Loucy (cell line): ENCODE measurements at regions not wholly inside any gene's neighbourhood (a gene's known extent, or its start where the extent isn't known, plus 50 kb on each side); places are given as distances from the start of the nearest gene placed in this dataset.

Source experiments
- H2AFZ ChIP-seq: fragments of 200-600 bp; sonication (generic); 2 replicates; pipeline ENCODE4 v1.6.0; 2016; ENCODE audit warnings: antibody characterized with exemption, mild to moderate bottlenecking, low read length, moderate library complexity
- H3F3A ChIP-seq: fragments of 200-600 bp; 2 replicates; pipeline ENCODE4 v1.6.0; 2016; ENCODE audit warnings: antibody characterized with exemption, low read depth, mild to moderate bottlenecking
- H3K27me3 ChIP-seq: fragments of 200-600 bp; sonication (generic); 2 replicates; pipeline ENCODE4 v1.6.1; 2014; ENCODE audit warnings: low read length, mild to moderate bottlenecking; ENCODE audit not compliant: insufficient read depth, poor library complexity, severe bottlenecking
- H3K36me3 ChIP-seq: fragments of 200-600 bp; sonication (generic); 2 replicates; pipeline ENCODE4 v1.6.1; 2016; ENCODE audit warnings: low read length; ENCODE audit not compliant: insufficient read depth
- H3K4me1 ChIP-seq: fragments of 200-600 bp; sonication (generic); 2 replicates; pipeline ENCODE4 v1.5.1; 2014; ENCODE audit warnings: low read length, mild to moderate bottlenecking; ENCODE audit not compliant: insufficient read depth, poor library complexity, severe bottlenecking
- H3K4me2 ChIP-seq: fragments of 200-600 bp; sonication (generic); 2 replicates; pipeline ENCODE4 v1.6.0; 2014; ENCODE audit warnings: antibody characterized with exemption, low read length, low read depth, mild to moderate bottlenecking; ENCODE audit not compliant: poor library complexity, severe bottlenecking
- H3K4me3 ChIP-seq: fragments of 200-600 bp; sonication (generic); 2 replicates; pipeline ENCODE4 v1.5.1; 2014; ENCODE audit warnings: low read length, mild to moderate bottlenecking, mixed read lengths; ENCODE audit not compliant: poor library complexity, severe bottlenecking
- H3K79me2 ChIP-seq: fragments of 200-600 bp; sonication (generic); 2 replicates; pipeline ENCODE4 v1.6.1; 2014; ENCODE audit warnings: low read length; ENCODE audit not compliant: insufficient read depth
- H3K9ac ChIP-seq: fragments of 200-600 bp; sonication (generic); 2 replicates; pipeline ENCODE4 v1.6.0; 2014; ENCODE audit warnings: mild to moderate bottlenecking, low read depth, low read length, moderate library complexity; ENCODE audit not compliant: poor library complexity, severe bottlenecking
- H3K9me2 ChIP-seq: fragments of 200-600 bp; sonication (generic); replicated peaks from 2 replicates; pipeline ENCODE4 v1.6.1; 2016; ENCODE audit warnings: low read depth, low read length, mixed read lengths
- H3K9me3 ChIP-seq: fragments of 200-600 bp; sonication (generic); 2 replicates; pipeline ENCODE4 v1.6.1; 2014; ENCODE audit warnings: mild to moderate bottlenecking, antibody characterized with exemption, low read length, low read depth; ENCODE audit not compliant: insufficient read depth
- H4K20me1 ChIP-seq: fragments of 200-600 bp; sonication (generic); 2 replicates; pipeline ENCODE4 v1.6.0; 2014; ENCODE audit warnings: antibody characterized with exemption, low read length, mild to moderate bottlenecking; ENCODE audit not compliant: insufficient read depth, poor library complexity, severe bottlenecking
- CTCF ChIP-seq: fragments of 200-600 bp; sonication (generic); conservative IDR thresholded peaks from 2 replicates; pipeline ENCODE4 v1.5.1; 2014; ENCODE audit warnings: mild to moderate bottlenecking, antibody characterized with exemption, low read length
- EZH2phosphoT487 ChIP-seq: fragments of 200-600 bp; IDR thresholded peaks from 2 replicates; pipeline ENCODE4 v1.6.1; 2018; ENCODE audit warnings: antibody characterized with exemption, mild to moderate bottlenecking, moderate library complexity, borderline replicate concordance

- no peak overlapping the region for H3K4me2 ChIP-seq
- no peak overlapping the region for H2AFZ ChIP-seq
- no peak overlapping the region for H3K9ac ChIP-seq
- no peaks in the 10 kb centered on the region for H3K9me2 ChIP-seq
- TF ChIP-seq CTCF (no peak), EZH2phosphoT487 (no peak)
- H4K20me1 ChIP-seq: no peaks in the 10 kb centered on the region
- no peaks in the 10 kb centered on the region for H3K27me3 ChIP-seq
- no peaks in the 10 kb centered on the region for H3K9me3 ChIP-seq
- peaks cover 14% of the 10 kb centered on the region for H3K4me1 ChIP-seq
- no peak overlapping the region for H3K4me3 ChIP-seq
- H3F3A ChIP-seq: no peaks in the 10 kb centered on the region
- H3K36me3 ChIP-seq: no peaks in the 10 kb centered on the region
- no peaks in the 10 kb centered on the region for H3K79me2 ChIP-seq
Observed at GRCh38 chr3:150141790-150142326, 171.2 kb upstream of the PFN2 start.

- Histone ChIP-seq H3K4me3 (no peak overlapping the region), H3K9me3 (no peaks in the 10 kb centered on the region), H3K79me2 (no peaks in the 10 kb centered on the region), H3K27me3 (no peaks in the 10 kb centered on the region), H3K9me2 (no peaks in the 10 kb centered on the region), H3K4me2 (no peak overlapping the region), H3K9ac (no peak overlapping the region), H3F3A (no peaks in the 10 kb centered on the region), H2AFZ (no peak overlapping the region), H4K20me1 (no peaks in the 10 kb centered on the region), H3K36me3 (no peaks in the 10 kb centered on the region), H3K4me1 (peaks cover 6% of the 10 kb centered on the region)
- TF ChIP-seq CTCF: no peak
- no peak for TF ChIP-seq EZH2phosphoT487
Observed at GRCh38 chr3:150140614-150141321, 170.1 kb upstream of the PFN2 start.

GRCh38 chr3:150138824-150139223, 168.1 kb upstream of the PFN2 start:
- no peak overlapping the region for H3K9ac ChIP-seq
- H2AFZ ChIP-seq: no peak overlapping the region
- no peaks in the 10 kb centered on the region for H3K9me2 ChIP-seq
- H3F3A ChIP-seq: no peaks in the 10 kb centered on the region
- H3K79me2 ChIP-seq: no peaks in the 10 kb centered on the region
- H3K4me2 ChIP-seq: no peak overlapping the region
- H3K27me3 ChIP-seq: no peaks in the 10 kb centered on the region
- H3K9me3 ChIP-seq: no peaks in the 10 kb centered on the region
- peaks cover 6% of the 10 kb centered on the region for H3K4me1 ChIP-seq
- TF ChIP-seq CTCF (no peak), EZH2phosphoT487 (no peak)
- H4K20me1 ChIP-seq: no peaks in the 10 kb centered on the region
- H3K36me3 ChIP-seq: no peaks in the 10 kb centered on the region
- H3K4me3 ChIP-seq: no peak overlapping the region
